ENCODE measurements at regions not wholly inside any gene's neighbourhood (a gene's known extent, or its start where the extent isn't known, plus 50 kb on each side); places are given as distances from the start of the nearest gene placed in this dataset.

DNA sequence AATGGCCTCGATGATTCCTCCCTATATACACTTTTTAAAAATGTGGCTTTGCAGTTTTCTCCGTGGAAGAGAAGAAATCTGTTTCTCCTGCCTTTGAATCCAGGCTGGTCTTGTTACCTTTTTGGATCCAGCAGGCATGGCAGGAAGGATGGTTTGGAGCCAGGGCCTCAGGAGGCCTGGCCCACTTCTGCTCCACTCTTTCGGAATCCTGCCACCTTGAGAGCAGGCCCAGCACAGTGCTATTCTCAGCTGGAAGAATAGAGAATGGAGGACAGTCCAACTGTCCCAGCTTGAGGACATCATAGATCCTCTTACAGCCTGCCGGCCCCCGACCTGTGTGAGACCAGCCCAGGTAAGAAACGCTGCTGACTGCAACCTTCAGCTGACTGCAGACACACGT is 421.5 kb downstream of the FUT8 start:
- TF ChIP-seq ZFX (IDR thresholded peaks at IDR 0.05) = no peak
- TF ChIP-seq, protein P1, sequence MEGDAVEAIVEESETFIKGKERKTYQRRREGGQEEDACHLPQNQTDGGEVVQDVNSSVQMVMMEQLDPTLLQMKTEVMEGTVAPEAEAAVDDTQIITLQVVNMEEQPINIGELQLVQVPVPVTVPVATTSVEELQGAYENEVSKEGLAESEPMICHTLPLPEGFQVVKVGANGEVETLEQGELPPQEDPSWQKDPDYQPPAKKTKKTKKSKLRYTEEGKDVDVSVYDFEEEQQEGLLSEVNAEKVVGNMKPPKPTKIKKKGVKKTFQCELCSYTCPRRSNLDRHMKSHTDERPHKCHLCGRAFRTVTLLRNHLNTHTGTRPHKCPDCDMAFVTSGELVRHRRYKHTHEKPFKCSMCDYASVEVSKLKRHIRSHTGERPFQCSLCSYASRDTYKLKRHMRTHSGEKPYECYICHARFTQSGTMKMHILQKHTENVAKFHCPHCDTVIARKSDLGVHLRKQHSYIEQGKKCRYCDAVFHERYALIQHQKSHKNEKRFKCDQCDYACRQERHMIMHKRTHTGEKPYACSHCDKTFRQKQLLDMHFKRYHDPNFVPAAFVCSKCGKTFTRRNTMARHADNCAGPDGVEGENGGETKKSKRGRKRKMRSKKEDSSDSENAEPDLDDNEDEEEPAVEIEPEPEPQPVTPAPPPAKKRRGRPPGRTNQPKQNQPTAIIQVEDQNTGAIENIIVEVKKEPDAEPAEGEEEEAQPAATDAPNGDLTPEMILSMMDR (conservative IDR thresholded peaks at IDR 0.05) = no peak

DNA sequence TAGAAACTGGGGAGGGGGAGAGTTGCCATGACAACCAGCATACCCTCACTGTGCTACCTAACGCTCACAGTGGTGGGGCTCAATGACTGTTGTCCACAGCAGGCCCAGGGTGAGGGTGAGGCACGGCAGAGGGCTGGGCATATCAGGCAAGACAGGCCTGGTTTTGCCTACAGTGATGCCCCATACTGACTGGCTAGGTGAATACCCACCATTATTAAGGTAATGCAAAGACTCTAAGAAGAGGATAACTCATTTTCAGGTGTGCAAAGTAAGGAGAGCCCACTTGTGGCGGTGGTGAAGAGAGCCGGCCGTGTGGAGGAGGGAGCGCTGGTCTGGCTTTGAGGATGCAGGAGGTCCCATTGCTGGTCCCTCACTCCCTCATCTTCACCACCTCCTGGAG is 422.3 kb downstream of the FUT8 start:
- H3K27ac ChIP-seq = no peak overlapping the region
- TF ChIP-seq, protein P1 (conservative IDR thresholded peaks at IDR 0.05) = no peak
- TF ChIP-seq ZFX (IDR thresholded peaks at IDR 0.05) = no peak

More for the DNA sequence above, 421.5 kb downstream of the FUT8 start:
- H3K27ac ChIP-seq = no peak overlapping the region

DNA sequence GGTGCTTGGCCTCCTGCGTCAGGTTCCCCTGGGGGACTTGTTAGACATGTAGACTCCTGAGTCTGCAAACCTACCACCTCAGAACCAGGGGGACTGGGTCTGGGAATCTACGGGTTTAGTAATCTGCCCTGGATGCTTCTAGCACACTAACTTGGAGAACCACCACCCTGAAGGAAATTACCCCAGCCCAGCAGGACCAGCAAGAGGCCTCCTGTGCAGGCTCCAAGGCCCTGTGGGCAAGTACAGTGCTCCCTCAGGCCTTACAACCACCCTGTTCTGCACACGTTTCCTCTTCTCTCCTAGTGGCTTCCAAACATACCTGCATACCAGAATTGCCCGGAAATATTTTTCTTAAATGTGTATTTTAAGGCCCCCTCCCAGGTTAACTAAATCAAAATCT is 423.0 kb downstream of the FUT8 start:
- TF ChIP-seq, protein P1 (conservative IDR thresholded peaks at IDR 0.05) = no peak
- TF ChIP-seq ZFX (IDR thresholded peaks at IDR 0.05) = no peak
- H3K27ac ChIP-seq = no peak overlapping the region

DNA sequence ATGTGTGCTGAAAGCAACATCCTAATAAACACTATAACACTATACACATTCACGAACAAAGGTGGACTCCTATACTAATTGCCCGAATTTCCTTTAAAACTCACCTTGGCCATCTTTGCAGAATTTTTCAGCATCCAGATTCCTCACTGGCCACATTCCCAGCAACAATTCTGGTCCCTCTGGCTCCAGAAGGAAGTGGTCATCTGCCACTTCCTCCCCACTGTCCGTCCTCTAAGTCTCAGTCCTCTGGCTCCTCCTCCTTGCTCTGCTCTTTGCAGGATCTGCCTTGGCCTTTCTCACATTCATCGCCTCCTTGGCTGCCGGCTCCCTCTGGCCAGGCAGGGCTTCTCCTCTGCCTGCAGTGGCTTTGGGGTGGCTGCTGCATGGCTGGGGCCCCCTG is 426.0 kb downstream of the FUT8 start:
- no peak overlapping the region for H3K27ac ChIP-seq
- TF ChIP-seq ZFX (IDR thresholded peaks at IDR 0.05) = no peak
- TF ChIP-seq, protein P1 (conservative IDR thresholded peaks at IDR 0.05) = no peak

DNA sequence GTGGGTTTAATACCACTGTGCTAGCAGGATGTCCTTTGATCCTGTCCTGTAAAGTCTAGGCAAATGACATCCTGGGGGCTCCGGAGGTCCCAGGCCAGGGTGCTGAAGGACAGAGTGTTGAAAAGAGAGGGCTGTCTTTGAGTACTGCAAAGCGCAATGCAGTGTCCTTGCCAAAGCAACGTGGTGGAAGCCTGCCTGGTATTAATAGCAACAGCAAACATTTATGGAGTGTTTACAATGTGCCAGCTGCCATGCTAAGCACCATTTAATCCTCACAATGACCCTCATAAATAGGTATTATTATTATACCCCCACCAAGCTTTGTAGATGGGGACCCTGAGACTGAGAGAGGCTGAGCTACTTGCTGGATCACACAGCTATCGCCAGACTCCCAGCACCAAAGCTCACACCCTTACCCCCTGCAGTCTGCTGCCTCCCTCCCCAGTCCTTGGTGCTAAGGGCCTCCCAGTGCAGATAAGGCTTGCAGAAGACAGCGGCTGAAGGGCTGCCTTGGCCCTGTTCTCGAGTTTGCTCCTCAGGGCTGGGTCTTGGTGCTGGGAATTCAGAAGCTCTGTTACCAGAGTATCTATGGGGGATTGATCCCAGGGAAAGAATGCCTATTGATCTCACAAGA is 427.7 kb downstream of the FUT8 start:
- TF ChIP-seq ZFX (IDR thresholded peaks at IDR 0.05) = no peak
- TF ChIP-seq, protein P1 (conservative IDR thresholded peaks at IDR 0.05) = no peak
- H3K27ac ChIP-seq = no peak overlapping the region

DNA sequence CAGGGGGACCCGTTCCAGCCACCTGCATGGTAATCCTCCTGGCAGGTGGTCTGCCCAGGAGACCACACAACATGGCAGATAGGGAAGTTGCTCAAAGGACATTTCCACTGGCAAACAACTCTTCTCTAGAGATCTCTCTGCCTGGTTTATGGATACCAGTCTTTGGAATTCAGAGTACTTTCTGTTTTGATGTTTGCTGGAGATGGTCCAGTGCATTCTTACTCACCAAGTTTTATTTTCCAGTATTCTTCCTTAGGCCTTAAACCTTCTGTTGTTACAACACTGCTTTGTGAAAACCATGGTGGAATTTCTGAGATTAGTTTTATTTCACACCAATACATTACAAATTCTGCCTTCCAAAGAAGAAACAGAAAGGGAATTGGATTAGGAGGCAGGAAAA is 428.3 kb downstream of the FUT8 start:
- no peak overlapping the region for H3K27ac ChIP-seq
- no peak for TF ChIP-seq ZFX (IDR thresholded peaks at IDR 0.05)
- TF ChIP-seq, protein P1 (conservative IDR thresholded peaks at IDR 0.05) = no peak

DNA sequence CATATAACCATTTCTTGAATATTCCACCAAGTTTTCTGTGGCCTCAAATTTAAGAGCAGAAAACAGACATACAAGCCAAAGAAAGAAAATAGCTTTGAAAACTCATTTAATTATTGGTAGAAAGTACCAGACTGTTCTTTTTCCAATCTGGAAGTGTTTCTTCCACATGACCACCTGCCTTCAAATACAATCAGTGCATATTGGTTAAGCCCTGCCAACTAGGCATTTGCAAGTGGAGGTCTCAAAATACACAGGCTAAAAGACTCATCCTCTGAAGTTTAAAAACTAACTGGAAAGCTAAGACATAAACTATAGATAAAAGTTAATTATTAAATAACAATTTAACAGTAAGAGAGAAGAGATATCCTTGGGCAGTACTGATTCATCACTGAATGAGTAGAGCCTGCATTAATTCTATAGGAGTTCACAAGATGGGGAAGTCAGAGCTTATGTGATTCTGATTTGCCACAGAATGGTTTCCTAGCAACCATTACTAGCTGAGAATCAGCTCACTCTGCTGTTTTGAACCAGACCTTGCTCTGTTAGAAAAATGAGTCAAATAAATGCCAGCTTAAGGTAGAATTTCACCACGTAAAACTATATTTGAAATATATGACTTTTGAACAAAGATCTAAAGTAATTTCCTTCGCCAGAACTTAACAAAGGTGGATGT is 433.8 kb downstream of the FUT8 start:
- no peak for TF ChIP-seq ZFX (IDR thresholded peaks at IDR 0.05)
- TF ChIP-seq, protein P1 (conservative IDR thresholded peaks at IDR 0.05) = no peak
- H3K27ac ChIP-seq = no peak overlapping the region
